Testis (tissue), 2 donors: ENCODE measurements at regions not wholly inside any gene's neighbourhood (a gene's known extent, or its start where the extent isn't known, plus 50 kb on each side); places are given as distances from the start of the nearest gene placed in this dataset.

Experiments
- DNase-seq: peaks from one replicate; pipeline ENCODE4 v3.0.0-alpha.2; 2019
- H3K27ac ChIP-seq, 2 donors: fragments of 200-600 bp; sonication (generic); one replicate each; pipeline ENCODE4 v1.5.1; 2019
- H3K27me3 ChIP-seq: fragments of 200-600 bp; sonication (generic); one replicate; pipeline ENCODE4 v1.5.1; 2019
- H3K36me3 ChIP-seq: fragments of 200-600 bp; sonication (generic); one replicate; pipeline ENCODE4 v1.5.1; 2017; ENCODE audit warnings: low read depth; ENCODE audit errors: missing control alignments
- H3K4me1 ChIP-seq: fragments of 200-600 bp; sonication (generic); one replicate; pipeline ENCODE4 v1.5.1; 2019
- H3K4me3 ChIP-seq, 2 donors: fragments of 200-600 bp; sonication (generic); one replicate each; pipeline ENCODE4 v1.5.1; 2017 to 2019
- H3K9me3 ChIP-seq: fragments of 200-600 bp; sonication (generic); one replicate; pipeline ENCODE4 v1.5.1; 2017
- POLR2A ChIP-seq: fragments of 450-650 bp; IDR thresholded peaks from one replicate; pipeline ENCODE4 v1.6.1; 2017; ENCODE audit warnings: antibody characterized with exemption, mild to moderate bottlenecking, moderate library complexity
- WGBS, 2 donors: methylation state at CpG; one replicate each; pipeline ENCODE4 v1.1.5; 2018; 5-methylcytosine and 5-hydroxymethylcytosine counted together
- intact Hi-C: fragments of 100-400 bp; cut with DNase I; formaldehyde crosslinking; loops from one replicate; pipeline ENCODE4 v1.15.1; 2023; ENCODE audit warnings: low total_unique reads
- TF ChIP-seq, protein P1 (sequence below), 3 experiments: fragments of 450-650 bp in 2 of 3; fragments of 200-600 bp in 1 of 3; sonication (generic) in 1 of 3; IDR thresholded peaks; one replicate each; pipeline ENCODE4 v1.5.1; 2016 to 2019; ENCODE audit warnings: antibody characterized with exemption in 3 of 3, mild to moderate bottlenecking in 2 of 3, moderate library complexity in 1 of 3

- Histone ChIP-seq H3K36me3 (no peaks in the 10 kb centered on the region), H3K27me3 (no peaks in the 10 kb centered on the region), H3K9me3 (no peaks in the 10 kb centered on the region), H3K4me1 (no peaks in the 10 kb centered on the region), H3K27ac (no peak overlapping the region), H3K4me3 (no peak overlapping the region)
- WGBS, 2 donors: 84 to 86% methylated on average over 2 of the region's 2 CpGs
- intact Hi-C loops: no loop called here
- DNase-seq: no peak
- TF ChIP-seq POLR2A: no peak
Measured at GRCh38 chr3:61334783-61335182, 83.5 kb upstream of the FHIT start.

DNA sequence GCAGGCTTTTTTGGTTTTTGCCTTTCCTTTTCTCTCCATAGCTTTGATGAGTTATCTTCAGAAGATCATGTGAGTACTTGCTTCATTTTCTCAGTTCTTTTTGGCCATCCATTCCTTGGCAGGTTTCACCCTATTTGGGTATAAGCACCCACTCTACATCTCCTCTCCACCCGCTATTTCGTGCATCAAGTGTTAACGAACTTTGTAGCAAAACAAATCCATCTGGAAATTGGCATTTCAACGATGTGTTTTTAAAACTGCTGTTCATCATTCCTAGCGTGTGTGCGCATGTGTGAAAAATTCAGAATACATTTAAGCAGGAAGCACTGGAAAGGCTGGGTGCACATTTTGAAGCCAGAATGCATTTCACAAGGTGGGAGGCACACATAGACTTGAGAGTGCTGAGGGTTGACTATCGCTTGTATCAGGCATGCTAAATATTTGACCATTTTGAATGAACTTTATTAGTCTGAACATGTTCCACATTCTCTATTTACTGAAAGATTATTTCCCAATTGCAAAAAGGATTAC, 89.7 kb upstream of the FHIT start:
- H3K27me3 ChIP-seq: no peaks in the 10 kb centered on the region
- 81 to 82% methylated on average over 7 of the region's 7 CpGs for WGBS, 2 donors

DNA sequence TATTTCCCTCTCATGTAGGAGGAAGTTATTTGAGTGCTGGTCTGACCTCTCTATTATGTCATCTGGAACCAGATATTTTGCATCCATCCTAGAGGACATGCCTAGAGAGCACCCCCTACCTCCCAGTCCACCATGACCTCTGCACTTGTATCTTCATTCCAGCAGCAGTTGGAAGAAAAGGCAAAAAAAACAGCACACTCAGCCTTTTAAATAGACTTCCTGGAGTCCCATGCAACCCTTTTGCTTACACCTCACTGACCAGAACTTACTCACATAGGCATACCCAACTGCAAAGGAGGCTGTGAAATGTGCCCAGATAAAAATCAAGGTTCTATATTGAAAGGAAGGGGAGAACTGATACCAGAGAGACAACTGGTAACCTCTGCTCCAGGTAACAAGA, 92.3 kb upstream of the FHIT start:
- H3K9me3 ChIP-seq: no peaks in the 10 kb centered on the region
- H3K27ac ChIP-seq: no peak overlapping the region
- no peak overlapping the region for H3K4me3 ChIP-seq
- no peak for TF ChIP-seq POLR2A
- TF ChIP-seq, protein P1, sequence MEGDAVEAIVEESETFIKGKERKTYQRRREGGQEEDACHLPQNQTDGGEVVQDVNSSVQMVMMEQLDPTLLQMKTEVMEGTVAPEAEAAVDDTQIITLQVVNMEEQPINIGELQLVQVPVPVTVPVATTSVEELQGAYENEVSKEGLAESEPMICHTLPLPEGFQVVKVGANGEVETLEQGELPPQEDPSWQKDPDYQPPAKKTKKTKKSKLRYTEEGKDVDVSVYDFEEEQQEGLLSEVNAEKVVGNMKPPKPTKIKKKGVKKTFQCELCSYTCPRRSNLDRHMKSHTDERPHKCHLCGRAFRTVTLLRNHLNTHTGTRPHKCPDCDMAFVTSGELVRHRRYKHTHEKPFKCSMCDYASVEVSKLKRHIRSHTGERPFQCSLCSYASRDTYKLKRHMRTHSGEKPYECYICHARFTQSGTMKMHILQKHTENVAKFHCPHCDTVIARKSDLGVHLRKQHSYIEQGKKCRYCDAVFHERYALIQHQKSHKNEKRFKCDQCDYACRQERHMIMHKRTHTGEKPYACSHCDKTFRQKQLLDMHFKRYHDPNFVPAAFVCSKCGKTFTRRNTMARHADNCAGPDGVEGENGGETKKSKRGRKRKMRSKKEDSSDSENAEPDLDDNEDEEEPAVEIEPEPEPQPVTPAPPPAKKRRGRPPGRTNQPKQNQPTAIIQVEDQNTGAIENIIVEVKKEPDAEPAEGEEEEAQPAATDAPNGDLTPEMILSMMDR (IDR thresholded peaks at IDR 0.05): no peak
- intact Hi-C loops: no loop called here
- no peaks in the 10 kb centered on the region for H3K36me3 ChIP-seq
- DNase-seq: no peak
- H3K27me3 ChIP-seq: no peaks in the 10 kb centered on the region
- H3K4me1 ChIP-seq: no peaks in the 10 kb centered on the region

More for the DNA sequence above, 89.7 kb upstream of the FHIT start:
- no peak for TF ChIP-seq POLR2A
- TF ChIP-seq, protein P1 (IDR thresholded peaks at IDR 0.05): no peak
- DNase-seq: no peak
- Histone ChIP-seq H3K4me3 (no peak overlapping the region), H3K4me1 (no peaks in the 10 kb centered on the region), H3K27ac (no peak overlapping the region), H3K9me3 (no peaks in the 10 kb centered on the region), H3K36me3 (no peaks in the 10 kb centered on the region)
- intact Hi-C loops: no loop called here

- H3K4me1 ChIP-seq: no peaks in the 10 kb centered on the region
- no peak for DNase-seq
- H3K27me3 ChIP-seq: no peaks in the 10 kb centered on the region
- H3K9me3 ChIP-seq: no peaks in the 10 kb centered on the region
- no peaks in the 10 kb centered on the region for H3K36me3 ChIP-seq
- WGBS, 2 donors: 94 to 95% methylated on average over 2 of the region's 2 CpGs
- TF ChIP-seq POLR2A: no peak
- TF ChIP-seq, protein P1 (IDR thresholded peaks at IDR 0.05): no peak
- no peak overlapping the region for H3K4me3 ChIP-seq
- intact Hi-C loops: no loop called here
- no peak overlapping the region for H3K27ac ChIP-seq
Measured at GRCh38 chr3:61345020-61345419, 93.8 kb upstream of the FHIT start.

GRCh38 chr3:61347981-61348380, 96.7 kb upstream of the FHIT start:
- TF ChIP-seq, protein P1 (IDR thresholded peaks at IDR 0.05): no peak
- no peak for TF ChIP-seq POLR2A
- H3K4me3 ChIP-seq: no peak overlapping the region
- DNase-seq: no peak

More at GRCh38 chr3:61347981-61348380, 96.7 kb upstream of the FHIT start:
- H3K36me3 ChIP-seq: no peaks in the 10 kb centered on the region
- H3K27me3 ChIP-seq: no peaks in the 10 kb centered on the region
- H3K9me3 ChIP-seq: no peaks in the 10 kb centered on the region
- H3K27ac ChIP-seq: no peak overlapping the region
- no peaks in the 10 kb centered on the region for H3K4me1 ChIP-seq
- intact Hi-C loops: no loop called here
